ENCODE measurements at regions not wholly inside any gene's neighbourhood (a gene's known extent, or its start where the extent isn't known, plus 50 kb on each side); places are given as distances from the start of the nearest gene placed in this dataset.

GRCh38 chrX:64792598-64793337 lies 183.5 kb downstream of the ZC4H2 start:
- no peak for TF ChIP-seq CTCF (conservative IDR thresholded peaks at IDR 0.05; ENCODE audit: low read length)
- no peak for TF ChIP-seq EZH2phosphoT487 (IDR thresholded peaks at IDR 0.05; ENCODE audit: borderline replicate concordance)

Data from Loucy (cell line).